ENCODE measurements at regions not wholly inside any gene's neighbourhood (a gene's known extent, or its start where the extent isn't known, plus 50 kb on each side); places are given as distances from the start of the nearest gene placed in this dataset.

- Mint-ChIP-seq H3K4me3 (no peak overlapping the region), H3K27me3 (ENCODE audit: low read depth) (no peaks in the 10 kb centered on the region), H3K9me3 (no peaks in the 10 kb centered on the region), H3K27ac (peak overlapping the region in 1 of 3 experiments; percentile 7; a peak in 1 of 7 replicates), H3K36me3 (ENCODE audit: insufficient read depth in 1 of 3, low read depth in 3 of 3) (no peaks in the 10 kb centered on the region), H3K4me1 (peaks cover 5 to 10% of the 10 kb centered on the region in 2 experiments)
- Histone ChIP-seq H4K5ac (ENCODE audit: insufficient read length, low read depth, low read length) (no peak overlapping the region), H2BK12ac (ENCODE audit: insufficient read length, low read depth, low read length) (no peak overlapping the region), H2AK5ac (ENCODE audit: insufficient read length, low read length) (no peak overlapping the region), H3K4me1 (ENCODE audit: insufficient read depth, low read length) (no peaks in the 10 kb centered on the region), H3K79me2 (ENCODE audit: insufficient read depth, low read length) (no peaks in the 10 kb centered on the region), H3T11ph (ENCODE audit: low read length) (no peak overlapping the region), H3K56ac (ENCODE audit: insufficient read length, low read depth, low read length) (no peak overlapping the region), H3K4ac (ENCODE audit: low read depth, low read length) (no peak overlapping the region), H2BK120ac (ENCODE audit: low read depth, low read length, poor library complexity, severe bottlenecking) (no peak overlapping the region), H2BK5ac (ENCODE audit: insufficient read length, low read length) (no peak overlapping the region), H2AFZ (ENCODE audit: low read length) (no peak overlapping the region), H2BK15ac (ENCODE audit: low read depth, low read length) (no peak overlapping the region), H3K14ac (ENCODE audit: insufficient read depth, low read length) (no peak overlapping the region), H3K4me2 (ENCODE audit: insufficient read depth, insufficient read length, low read length) (no peak overlapping the region), H3K9ac (ENCODE audit: extremely low read depth, insufficient read length, low read length) (no peak overlapping the region), H3K9me3 (ENCODE audit: control insufficient read depth, low read depth, low read length) (no peaks in the 10 kb centered on the region), H3K23me2 (ENCODE audit: insufficient read length, low read depth, low read length, poor library complexity, severe bottlenecking) (no peaks in the 10 kb centered on the region), H3K27ac (ENCODE audit: insufficient read length, low read depth, low read length) (no peak overlapping the region), H3K23ac (ENCODE audit: insufficient read length, low read depth, low read length) (no peak overlapping the region), H3K18ac (ENCODE audit: insufficient read length, low read depth, low read length) (no peak overlapping the region), H3K27me3 (ENCODE audit: insufficient read depth, low read length) (no peaks in the 10 kb centered on the region), H4K8ac (replicated peaks; ENCODE audit: insufficient read length, low read depth, low read length) (no peak overlapping the region), H4K20me1 (ENCODE audit: control insufficient read depth, insufficient read depth, insufficient read length) (no peaks in the 10 kb centered on the region), H3K79me1 (ENCODE audit: insufficient read depth, low read depth, low read length, poor library complexity, severe bottlenecking) (no peaks in the 10 kb centered on the region), H2BK20ac (ENCODE audit: low read depth, low read length, poor library complexity, severe bottlenecking) (no peak overlapping the region), H4K91ac (ENCODE audit: insufficient read length, low read depth, low read length) (no peak overlapping the region)
- TF ChIP-seq CTCF (conservative IDR thresholded peaks at IDR 0.05): no peak
- DNase-seq: no peak
- WGBS (ENCODE audit: extremely low coverage, insufficient read length, low lambda C conversion rate): no CpG with 5 or more reads among the region's 1 CpG
These were observed 171.1 kb downstream of the FTCDNL1 start for GRCh38 chr2:199679883-199680282.

Data from H9 (cell line).